Ishikawa (cell line): ENCODE measurements at regions not wholly inside any gene's neighbourhood (a gene's known extent, or its start where the extent isn't known, plus 50 kb on each side); places are given as distances from the start of the nearest gene placed in this dataset.

ENCODE experiments used
- CEBPB ChIP-seq: IDR thresholded peaks from 2 replicates; pipeline ENCODE4 v1.6.1; 2012
- CREB1 ChIP-seq: IDR thresholded peaks from 2 replicates; pipeline ENCODE4 v1.6.1; 2012; ENCODE audit warnings: low read depth
- EP300 ChIP-seq: IDR thresholded peaks from 2 replicates; pipeline ENCODE4 v1.6.1; 2012; ENCODE audit warnings: borderline replicate concordance
- FOXM1 ChIP-seq: IDR thresholded peaks from 2 replicates; pipeline ENCODE4 v1.6.1; 2012; ENCODE audit warnings: low read depth, borderline replicate concordance
- MAX ChIP-seq: IDR thresholded peaks from 2 replicates; pipeline ENCODE4 v1.6.1; 2012
- NFIC ChIP-seq: IDR thresholded peaks from 2 replicates; pipeline ENCODE4 v1.6.1; 2012
- RAD21 ChIP-seq: IDR thresholded peaks from 2 replicates; pipeline ENCODE4 v1.6.1; 2012; ENCODE audit warnings: low read depth
- REST ChIP-seq: IDR thresholded peaks from 2 replicates; pipeline ENCODE4 v1.6.1; 2012; ENCODE audit warnings: low read depth, mild to moderate bottlenecking

- TF ChIP-seq MAX = no peak
- TF ChIP-seq EP300 = no peak
- TF ChIP-seq FOXM1 = no peak
- TF ChIP-seq NFIC = no peak
- no peak for TF ChIP-seq RAD21
- TF ChIP-seq CEBPB = no peak
- no peak for TF ChIP-seq REST
- no peak for TF ChIP-seq CREB1
Observed at GRCh38 chr3:166405465-166405864, 568.2 kb upstream of the BCHE start.
